Stimulated activated effector memory CD8-positive, alpha-beta T cell treated with anti-CD3 and anti-CD28 coated beads, Interleukin-12 subunit alpha, Interleukin-12 subunit beta, amount 100 ng/mL, for 72 hours (primary cell): ENCODE measurements at regions not wholly inside any gene's neighbourhood (a gene's known extent, or its start where the extent isn't known, plus 50 kb on each side); places are given as distances from the start of the nearest gene placed in this dataset.

ENCODE experiments used
- ATAC-seq: fragments of 150-1000 bp; cut with Tn5 transposase; 2 replicates; pipeline ENCODE4 v1.10.0; 2021
- DNase-seq, 2 donors: peaks; one replicate each; pipeline ENCODE4 v3.0.0; 2021 to 2022; ENCODE audit warnings: low spot score in 2 of 2
- H3K27ac Mint-ChIP-seq: one replicate; pipeline ENCODE4 v1.8.0; 2022; ENCODE audit warnings: mild to moderate bottlenecking, mixed read lengths
- H3K36me3 Mint-ChIP-seq: one replicate; pipeline ENCODE4 v1.8.0; 2022; ENCODE audit warnings: mild to moderate bottlenecking, mixed read lengths
- H3K4me1 Mint-ChIP-seq: one replicate; pipeline ENCODE4 v1.8.0; 2022; ENCODE audit warnings: mixed read lengths
- H3K4me3 Mint-ChIP-seq: one replicate; pipeline ENCODE4 v1.8.0; 2022; ENCODE audit warnings: mild to moderate bottlenecking, mixed read lengths
- H3K9me3 Mint-ChIP-seq: one replicate; pipeline ENCODE4 v1.8.0; 2022; ENCODE audit warnings: mixed read lengths

- no peak for DNase-seq
- ATAC-seq: no peak
- H3K9me3 Mint-ChIP-seq: peaks cover 18% of the 10 kb centered on the region
Observed at GRCh38 chr5:21225223-21226064, 1237.4 kb upstream of the CDH18 start.

DNA sequence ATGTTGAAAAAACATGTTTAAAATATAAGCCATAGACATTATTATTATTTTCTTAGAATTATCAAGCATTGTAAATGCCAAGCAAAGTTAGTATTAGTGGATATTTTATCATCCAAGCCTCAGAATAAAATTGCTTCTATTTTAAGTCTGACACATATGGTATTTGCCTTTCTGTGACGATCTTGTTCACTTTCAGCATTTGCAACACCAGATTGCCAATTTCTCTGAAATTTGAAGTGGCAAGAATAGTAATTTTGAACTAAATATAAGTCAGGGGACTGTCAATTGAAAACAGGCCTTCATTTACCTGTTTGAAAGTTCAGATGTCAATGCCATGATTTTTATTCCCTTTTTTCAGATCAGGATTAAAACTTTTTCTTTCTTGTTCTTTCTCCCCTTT, 1233.6 kb upstream of the CDH18 start:
- no peak overlapping the region for H3K4me3 Mint-ChIP-seq
- ATAC-seq (no peak), DNase-seq (no peak)
- no peaks in the 10 kb centered on the region for H3K4me1 Mint-ChIP-seq
- H3K9me3 Mint-ChIP-seq: peaks cover 25% of the 10 kb centered on the region
- no peak overlapping the region for H3K27ac Mint-ChIP-seq
- no peaks in the 10 kb centered on the region for H3K36me3 Mint-ChIP-seq

More at GRCh38 chr5:21225223-21226064, 1237.4 kb upstream of the CDH18 start:
- H3K27ac Mint-ChIP-seq: no peak overlapping the region
- no peaks in the 10 kb centered on the region for H3K36me3 Mint-ChIP-seq
- H3K4me3 Mint-ChIP-seq: no peak overlapping the region
- no peaks in the 10 kb centered on the region for H3K4me1 Mint-ChIP-seq

GRCh38 chr5:21219966-21220365, 1232.0 kb upstream of the CDH18 start:
- H3K36me3 Mint-ChIP-seq: no peaks in the 10 kb centered on the region
- no peaks in the 10 kb centered on the region for H3K4me1 Mint-ChIP-seq
- no peak overlapping the region for H3K27ac Mint-ChIP-seq
- H3K9me3 Mint-ChIP-seq: peaks cover 24% of the 10 kb centered on the region
- no peak overlapping the region for H3K4me3 Mint-ChIP-seq
- DNase-seq (no peak), ATAC-seq (no peak)

DNA sequence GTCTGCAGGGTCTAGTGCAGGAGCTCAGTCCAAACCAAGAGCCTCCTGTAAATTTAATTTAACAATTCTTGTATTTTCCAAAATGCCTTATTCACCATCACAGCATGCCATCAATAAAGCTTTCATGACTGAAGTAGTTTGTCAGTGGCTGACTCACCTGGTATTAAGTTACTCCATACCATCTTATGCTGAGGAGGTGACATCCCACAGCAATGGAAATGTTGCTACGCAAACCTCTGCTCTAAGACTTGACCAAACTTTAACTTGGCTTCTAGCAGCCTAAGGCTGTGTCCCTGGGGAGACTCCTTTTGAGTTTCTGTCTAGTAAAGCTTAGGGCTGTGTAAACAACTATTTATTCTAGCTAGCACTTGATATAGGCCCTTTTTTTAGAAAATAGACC, 1231.3 kb upstream of the CDH18 start:
- DNase-seq (no peak), ATAC-seq (no peak)
- Mint-ChIP-seq H3K36me3 (no peaks in the 10 kb centered on the region), H3K4me3 (no peak overlapping the region), H3K9me3 (peaks cover 24% of the 10 kb centered on the region), H3K4me1 (no peaks in the 10 kb centered on the region), H3K27ac (no peak overlapping the region)

GRCh38 chr5:21212026-21212425, 1224.0 kb upstream of the CDH18 start:
- H3K4me3 Mint-ChIP-seq: no peak overlapping the region
- H3K4me1 Mint-ChIP-seq: no peaks in the 10 kb centered on the region
- DNase-seq: no peak
- H3K9me3 Mint-ChIP-seq: peaks cover 12% of the 10 kb centered on the region
- no peak for ATAC-seq
- no peak overlapping the region for H3K27ac Mint-ChIP-seq
- H3K36me3 Mint-ChIP-seq: no peaks in the 10 kb centered on the region

DNA sequence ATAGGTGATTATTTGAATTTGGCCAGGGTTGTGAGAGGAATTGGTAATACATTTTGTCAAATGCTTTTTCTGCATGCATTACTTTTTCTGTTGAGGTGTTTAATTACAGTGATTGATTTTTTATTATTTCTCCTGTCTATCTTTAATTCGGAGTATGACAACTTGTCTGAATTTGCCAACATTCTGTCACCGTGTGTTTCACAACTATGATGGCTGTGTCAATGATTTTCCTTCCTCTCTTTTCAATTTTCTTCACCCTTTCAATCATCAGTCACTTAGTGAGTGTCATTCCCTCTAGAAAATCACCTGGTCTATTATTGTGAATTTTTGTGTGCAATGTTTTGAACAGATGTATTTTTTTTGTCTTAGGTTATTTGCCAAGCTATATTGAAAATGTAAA, 1221.4 kb upstream of the CDH18 start:
- DNase-seq: no peak
- Mint-ChIP-seq H3K4me1 (no peaks in the 10 kb centered on the region), H3K27ac (no peak overlapping the region), H3K4me3 (no peak overlapping the region), H3K36me3 (no peaks in the 10 kb centered on the region), H3K9me3 (peaks cover 17% of the 10 kb centered on the region)
- ATAC-seq: no peak

DNA sequence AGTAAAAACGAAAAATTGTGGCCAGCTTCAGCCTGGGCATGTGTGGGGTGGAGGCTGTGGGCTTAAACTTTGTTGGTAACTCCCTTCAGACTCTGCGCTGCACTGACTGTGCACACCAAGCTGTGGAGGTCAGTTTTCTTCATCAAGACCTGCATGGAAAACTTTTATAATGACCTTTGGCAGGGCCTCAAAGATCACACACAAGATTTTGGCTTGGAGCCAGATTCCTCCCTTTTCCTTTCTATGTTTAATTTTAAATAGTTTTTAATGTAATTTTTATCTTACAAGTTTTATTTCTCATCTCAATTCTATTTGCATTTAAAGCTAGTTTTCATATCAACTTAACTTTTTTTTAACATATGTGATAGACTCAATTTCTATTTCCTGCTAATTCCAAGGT, 1211.1 kb upstream of the CDH18 start:
- Mint-ChIP-seq H3K27ac (no peak overlapping the region), H3K36me3 (no peaks in the 10 kb centered on the region), H3K4me1 (no peaks in the 10 kb centered on the region), H3K4me3 (no peak overlapping the region), H3K9me3 (peaks cover 16% of the 10 kb centered on the region)
- ATAC-seq: no peak
- DNase-seq: no peak

DNA sequence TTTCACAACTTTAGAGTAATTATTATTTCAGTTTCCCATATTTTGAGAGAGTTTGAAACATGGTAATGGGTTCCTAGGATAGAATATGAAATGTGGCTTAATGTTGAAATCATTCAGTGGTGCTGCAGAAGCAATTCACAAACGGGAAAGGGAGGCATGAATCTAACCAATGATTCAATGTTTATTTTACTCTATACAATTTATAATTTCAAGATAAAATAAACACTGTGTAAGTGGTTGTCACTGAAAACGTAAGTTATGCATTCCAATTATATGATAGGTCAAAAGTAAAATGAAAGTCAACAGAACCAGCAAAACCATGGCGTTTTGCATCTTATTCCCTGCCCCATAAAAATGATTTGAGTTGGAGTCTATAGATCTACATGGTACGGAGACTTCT, 1207.1 kb upstream of the CDH18 start:
- DNase-seq: no peak

DNA sequence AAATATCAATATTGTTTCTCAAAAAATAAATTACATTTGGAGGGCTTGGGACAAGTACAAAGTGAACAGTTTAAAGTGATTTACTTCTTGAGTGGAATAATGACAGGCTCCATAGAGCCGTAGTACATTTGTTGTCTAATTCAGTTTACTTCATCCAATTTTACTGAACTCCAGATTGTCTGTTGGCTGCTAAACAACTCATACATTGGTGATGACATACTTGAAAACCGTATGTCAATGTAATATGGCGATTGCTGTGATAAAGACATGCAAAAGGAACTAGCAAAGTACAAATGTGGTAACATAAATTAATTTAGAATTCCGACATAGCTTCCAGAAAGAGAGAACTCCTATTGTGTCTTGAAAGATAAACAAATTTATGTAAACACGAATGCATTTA, 1197.5 kb upstream of the CDH18 start:
- no peaks in the 10 kb centered on the region for H3K4me1 Mint-ChIP-seq
- H3K4me3 Mint-ChIP-seq: no peak overlapping the region
- peaks cover 13% of the 10 kb centered on the region for H3K9me3 Mint-ChIP-seq
- ATAC-seq (no peak), DNase-seq (no peak)
- no peaks in the 10 kb centered on the region for H3K36me3 Mint-ChIP-seq
- H3K27ac Mint-ChIP-seq: no peak overlapping the region

More for the DNA sequence above, 1207.1 kb upstream of the CDH18 start:
- no peak for ATAC-seq
- H3K36me3 Mint-ChIP-seq: no peaks in the 10 kb centered on the region
- peaks cover 13% of the 10 kb centered on the region for H3K9me3 Mint-ChIP-seq
- H3K27ac Mint-ChIP-seq: no peak overlapping the region
- no peaks in the 10 kb centered on the region for H3K4me1 Mint-ChIP-seq
- H3K4me3 Mint-ChIP-seq: no peak overlapping the region

- peaks cover 17% of the 10 kb centered on the region for H3K9me3 Mint-ChIP-seq
- no peak overlapping the region for H3K4me3 Mint-ChIP-seq
- no peak overlapping the region for H3K27ac Mint-ChIP-seq
- no peaks in the 10 kb centered on the region for H3K4me1 Mint-ChIP-seq
- ATAC-seq: no peak
- no peak for DNase-seq
- H3K36me3 Mint-ChIP-seq: no peaks in the 10 kb centered on the region
Observed at GRCh38 chr5:21184581-21184980, 1196.6 kb upstream of the CDH18 start.

GRCh38 chr5:21181609-21182125, 1193.7 kb upstream of the CDH18 start:
- Mint-ChIP-seq H3K36me3 (no peaks in the 10 kb centered on the region), H3K4me1 (no peaks in the 10 kb centered on the region), H3K27ac (no peak overlapping the region), H3K9me3 (peaks cover 16% of the 10 kb centered on the region), H3K4me3 (no peak overlapping the region)
- DNase-seq: no peak
- no peak for ATAC-seq

DNA sequence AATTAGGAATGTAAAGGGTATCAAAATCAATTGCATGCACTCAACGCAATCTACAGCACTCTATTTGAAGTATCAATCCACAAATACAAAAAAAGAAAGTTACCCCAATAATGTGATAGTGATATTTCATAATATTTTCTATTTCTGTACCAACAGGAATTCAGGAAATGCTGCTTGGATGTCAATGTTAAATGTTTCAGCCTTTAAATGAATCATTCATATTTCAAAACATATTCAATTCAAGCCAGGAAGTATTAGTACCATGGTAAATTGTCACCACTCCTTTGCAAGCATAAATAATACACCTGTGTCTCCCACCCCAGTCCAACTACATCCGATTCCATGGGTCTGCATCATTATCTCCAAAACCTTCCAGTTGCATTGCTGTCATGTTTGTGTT, 1185.5 kb upstream of the CDH18 start:
- DNase-seq (no peak), ATAC-seq (no peak)
- Mint-ChIP-seq H3K27ac (no peak overlapping the region), H3K4me3 (no peak overlapping the region), H3K36me3 (no peaks in the 10 kb centered on the region), H3K9me3 (peaks cover 8% of the 10 kb centered on the region), H3K4me1 (no peaks in the 10 kb centered on the region)

- no peak for ATAC-seq
- no peak for DNase-seq
Observed at GRCh38 chr5:21173036-21173435, 1185.0 kb upstream of the CDH18 start.

GRCh38 chr5:21171038-21171437, 1183.0 kb upstream of the CDH18 start:
- Mint-ChIP-seq H3K36me3 (no peaks in the 10 kb centered on the region), H3K4me1 (no peaks in the 10 kb centered on the region), H3K9me3 (peaks cover 15% of the 10 kb centered on the region), H3K4me3 (no peak overlapping the region), H3K27ac (no peak overlapping the region)
- ATAC-seq (no peak), DNase-seq (no peak)

More at GRCh38 chr5:21173036-21173435, 1185.0 kb upstream of the CDH18 start:
- no peaks in the 10 kb centered on the region for H3K4me1 Mint-ChIP-seq
- H3K27ac Mint-ChIP-seq: no peak overlapping the region
- H3K36me3 Mint-ChIP-seq: no peaks in the 10 kb centered on the region
- H3K9me3 Mint-ChIP-seq: peaks cover 11% of the 10 kb centered on the region
- H3K4me3 Mint-ChIP-seq: no peak overlapping the region

DNA sequence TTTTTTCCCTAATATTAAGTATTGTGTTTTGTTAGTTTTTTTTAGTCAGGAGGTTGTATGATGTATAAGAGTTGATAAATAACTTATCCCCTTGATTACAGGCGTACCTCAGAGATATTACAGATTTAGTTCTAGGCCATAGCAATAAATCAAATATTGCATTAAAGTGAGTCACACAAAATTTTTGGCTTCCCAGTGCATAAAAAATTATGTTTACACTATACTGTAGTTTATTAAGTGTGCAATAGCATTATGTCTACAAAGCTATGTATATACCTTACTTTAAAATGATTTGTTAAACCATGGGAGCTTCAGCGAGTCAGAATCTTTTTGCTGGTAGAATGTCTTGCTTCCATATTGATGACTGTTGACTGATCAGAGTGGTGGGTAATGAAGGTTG, 1180.6 kb upstream of the CDH18 start:
- Mint-ChIP-seq H3K27ac (no peak overlapping the region), H3K9me3 (peaks cover 22% of the 10 kb centered on the region), H3K4me1 (no peaks in the 10 kb centered on the region), H3K36me3 (no peaks in the 10 kb centered on the region), H3K4me3 (no peak overlapping the region)
- no peak for ATAC-seq
- DNase-seq: no peak

DNA sequence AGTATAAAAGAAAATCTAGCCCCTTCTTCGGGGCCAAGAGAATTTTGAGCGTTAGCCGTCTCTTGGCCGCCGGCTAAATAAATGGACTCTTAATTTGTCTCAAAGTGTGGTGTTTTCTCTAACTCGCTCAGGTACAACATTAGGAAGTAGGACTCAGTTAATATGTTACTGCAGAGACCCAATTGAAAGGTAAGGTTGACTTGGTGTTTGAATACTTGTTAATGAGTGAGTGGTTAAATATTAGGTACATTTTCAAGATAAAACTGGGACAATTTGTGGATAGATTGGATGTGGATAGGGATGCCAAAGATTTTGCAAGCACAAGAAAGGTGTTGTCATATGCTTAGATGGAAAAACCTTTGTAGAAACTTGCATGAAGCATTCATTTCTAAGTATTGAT, 1177.3 kb upstream of the CDH18 start:
- no peaks in the 10 kb centered on the region for H3K4me1 Mint-ChIP-seq
- no peak overlapping the region for H3K4me3 Mint-ChIP-seq
- no peaks in the 10 kb centered on the region for H3K36me3 Mint-ChIP-seq
- ATAC-seq: no peak
- H3K27ac Mint-ChIP-seq: no peak overlapping the region
- no peak for DNase-seq
- H3K9me3 Mint-ChIP-seq: peaks cover 24% of the 10 kb centered on the region
